Hematopoietic multipotent progenitor cell treated with erythropoietin and hydrocortisone succinate and interleukin-3 and kit ligand, for 17 days (in vitro differentiated cells): ENCODE measurements at regions not wholly inside any gene's neighbourhood (a gene's known extent, or its start where the extent isn't known, plus 50 kb on each side); places are given as distances from the start of the nearest gene placed in this dataset.
"Not testable (repeated sequence)": the region's sequence is repeated elsewhere in the genome, so short reads cannot be mapped to it uniquely, and the experiment has no call there.

Experiments used
- DNase-seq: peaks from one replicate; pipeline ENCODE4 v3.0.0-alpha.2; 2015; ENCODE audit warnings: low spot score

DNA sequence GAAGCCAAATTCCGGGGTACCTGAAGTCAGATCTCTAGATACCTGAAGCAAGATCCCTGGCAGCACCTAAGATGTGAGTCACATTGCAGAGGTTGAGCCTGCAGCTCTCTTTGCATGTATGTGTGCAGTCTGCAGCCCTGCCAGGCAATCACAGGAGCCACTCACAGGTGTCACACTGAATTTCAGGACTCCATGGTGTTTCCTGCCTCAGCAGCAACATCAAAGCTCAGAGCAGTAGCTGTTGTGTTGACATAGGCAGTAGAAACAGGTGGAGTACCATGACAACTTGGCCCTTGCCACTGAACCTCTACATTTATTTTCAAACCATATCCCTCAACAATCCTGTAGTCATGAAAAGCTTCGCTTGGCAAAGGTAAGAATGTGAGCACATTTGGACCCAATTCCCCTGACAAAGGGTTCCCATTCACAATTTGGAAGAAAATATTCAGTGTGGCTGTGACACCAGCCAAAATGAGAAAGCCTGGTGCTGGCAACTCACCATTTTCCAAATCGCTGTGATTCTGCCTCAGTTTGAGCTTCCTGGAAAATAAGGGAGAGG is 419.8 kb upstream of the NFIA start:
- DNase-seq, result no peak

DNA sequence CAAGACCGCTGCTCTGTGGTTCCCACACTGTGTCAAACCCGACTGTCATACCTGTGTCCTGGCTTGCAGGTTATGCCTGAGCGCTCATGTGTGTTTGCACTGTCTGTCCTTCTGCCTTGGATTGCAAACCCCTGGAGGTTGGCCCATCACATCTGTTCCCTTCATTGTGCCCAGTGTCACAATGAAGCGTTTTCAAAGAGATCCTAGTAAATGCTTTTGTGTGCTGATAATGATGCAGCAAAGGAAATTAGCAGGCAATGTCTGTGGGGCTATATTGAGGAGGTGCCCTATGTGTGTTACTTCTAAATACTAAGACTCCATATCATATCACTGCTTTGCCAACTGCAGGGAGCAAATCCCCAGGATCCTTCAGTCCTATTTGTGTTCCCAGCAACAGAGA is 424.4 kb upstream of the NFIA start:
- no peak for DNase-seq

DNA sequence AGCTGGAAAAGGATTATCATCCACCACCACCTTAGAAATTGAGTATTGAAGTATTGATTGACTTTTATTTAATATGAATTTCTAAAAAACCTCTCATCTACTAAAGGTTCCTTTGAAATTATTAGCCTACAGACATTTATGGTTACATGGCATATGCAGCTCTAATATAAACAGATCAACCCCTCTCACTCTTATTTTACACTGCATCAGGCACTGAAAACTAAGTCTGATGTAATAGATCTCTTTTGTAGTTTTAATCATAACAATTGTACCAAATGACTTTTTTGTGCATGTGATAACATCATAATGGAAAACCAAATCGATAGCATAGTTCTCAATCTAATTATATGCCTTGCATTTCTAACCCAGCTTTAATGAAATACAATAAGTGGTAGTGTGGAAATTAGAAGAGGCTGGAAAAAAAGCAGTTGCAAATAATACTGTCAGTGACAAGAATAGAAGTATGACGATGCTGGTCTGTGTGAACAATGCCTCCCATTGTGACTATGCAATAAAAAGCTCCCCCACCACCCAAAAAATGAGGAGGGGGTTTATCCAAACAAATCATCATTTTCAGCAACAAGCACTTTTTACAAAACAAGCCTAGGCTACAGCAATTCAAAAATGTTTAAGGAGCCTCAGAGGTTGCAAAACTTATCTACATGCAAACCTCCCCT is 426.5 kb upstream of the NFIA start:
- DNase-seq, result no peak

DNA sequence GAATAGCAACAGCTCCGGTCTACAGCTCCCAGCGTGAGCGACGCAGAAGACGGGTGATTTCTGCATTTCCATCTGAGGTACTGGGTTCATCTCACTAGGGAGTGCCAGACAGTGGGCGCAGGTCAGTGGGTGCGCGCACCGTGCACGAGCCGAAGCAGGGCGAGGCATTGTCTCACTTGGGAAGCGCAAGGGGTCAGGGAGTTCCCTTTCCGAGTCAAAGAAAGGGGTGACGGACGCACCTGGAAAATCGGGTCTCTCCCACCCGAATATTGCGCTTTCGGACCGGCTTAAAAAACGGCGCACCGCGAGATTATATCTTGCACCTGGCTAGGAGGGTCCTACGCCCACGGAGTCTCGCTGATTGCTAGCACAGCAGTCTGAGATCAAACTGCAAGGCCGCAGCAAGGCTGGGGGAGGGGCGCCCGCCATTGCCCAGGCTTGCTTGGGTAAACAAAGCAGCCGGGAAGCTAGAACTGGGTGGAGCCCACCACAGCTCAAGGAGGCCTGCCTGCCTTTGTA is 442.3 kb upstream of the NFIA start:
- not testable (repeated sequence) for DNase-seq

DNA sequence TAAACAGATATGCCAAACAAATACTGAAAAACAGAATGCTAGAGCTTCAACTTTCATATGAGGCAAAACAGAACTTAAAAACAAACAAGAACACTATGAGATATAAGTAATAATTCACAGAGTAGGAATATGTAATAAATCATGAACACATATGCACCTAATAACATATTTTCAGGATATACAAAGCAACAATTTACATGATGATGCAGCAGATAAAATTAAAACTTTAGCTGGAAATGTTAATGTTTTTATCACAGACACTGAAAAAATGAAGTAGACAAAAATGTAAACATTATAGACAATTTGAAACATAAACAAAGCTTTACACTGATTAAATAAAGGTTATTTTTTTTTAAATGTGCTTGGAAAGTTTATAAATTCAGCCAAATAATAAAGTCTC is 443.1 kb upstream of the NFIA start:
- no peak for DNase-seq

DNA sequence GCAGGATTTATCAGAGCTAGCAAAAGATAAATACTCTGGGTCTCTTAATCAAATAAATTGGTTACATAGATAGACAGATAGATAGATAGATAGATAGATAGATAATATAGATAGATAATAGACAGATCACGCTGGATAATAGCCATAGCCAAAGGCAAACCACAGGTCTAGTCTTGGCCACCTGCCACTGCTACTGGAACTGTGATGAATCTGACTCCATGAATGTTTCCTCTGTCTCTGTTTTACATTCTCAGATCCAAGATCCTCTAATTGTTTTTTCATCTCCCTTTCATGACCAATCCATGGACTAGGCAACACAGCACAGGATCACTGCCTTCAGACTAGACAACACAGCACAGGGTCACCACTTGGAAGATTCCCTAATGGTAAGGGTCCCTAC is 444.7 kb upstream of the NFIA start:
- DNase-seq, result no peak

DNA sequence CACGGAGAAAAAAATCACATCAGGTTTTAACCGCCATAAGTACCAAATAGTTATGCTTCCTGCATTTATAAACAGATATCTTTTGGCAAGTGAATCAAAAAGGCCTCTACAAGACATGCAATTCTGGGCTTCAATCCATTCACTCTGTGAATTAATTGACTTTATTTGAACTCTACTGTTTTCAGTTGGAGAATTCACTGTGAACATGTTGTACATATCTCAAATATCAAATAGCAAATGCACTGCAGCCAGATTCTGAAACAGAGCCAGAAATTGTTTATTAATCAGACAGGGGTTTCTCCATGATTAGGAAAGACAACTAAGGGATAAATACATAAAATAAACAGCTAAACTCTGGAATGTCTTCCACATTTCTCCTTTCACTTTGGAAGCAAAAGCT is 445.4 kb upstream of the NFIA start:
- DNase-seq, result no peak

DNA sequence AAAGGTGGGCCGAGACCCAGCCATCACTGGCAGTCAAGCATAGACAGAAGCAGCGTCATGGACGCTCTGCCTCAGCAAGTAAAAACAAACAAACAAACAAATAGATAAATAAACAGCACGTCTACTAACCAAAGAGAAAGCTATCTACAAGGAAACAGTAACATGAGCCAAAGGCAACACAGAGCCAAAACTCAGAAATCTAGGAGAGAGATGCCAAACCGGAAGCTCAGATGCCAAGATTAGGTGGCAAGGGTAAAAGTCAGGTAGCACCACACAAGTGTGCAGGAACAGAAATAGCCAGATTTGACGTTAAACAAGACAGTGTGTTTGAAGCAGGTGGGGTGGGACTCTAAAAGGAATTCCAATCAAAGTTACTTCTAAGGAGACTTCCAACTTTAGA is 448.3 kb upstream of the NFIA start:
- DNase-seq, result no peak

DNA sequence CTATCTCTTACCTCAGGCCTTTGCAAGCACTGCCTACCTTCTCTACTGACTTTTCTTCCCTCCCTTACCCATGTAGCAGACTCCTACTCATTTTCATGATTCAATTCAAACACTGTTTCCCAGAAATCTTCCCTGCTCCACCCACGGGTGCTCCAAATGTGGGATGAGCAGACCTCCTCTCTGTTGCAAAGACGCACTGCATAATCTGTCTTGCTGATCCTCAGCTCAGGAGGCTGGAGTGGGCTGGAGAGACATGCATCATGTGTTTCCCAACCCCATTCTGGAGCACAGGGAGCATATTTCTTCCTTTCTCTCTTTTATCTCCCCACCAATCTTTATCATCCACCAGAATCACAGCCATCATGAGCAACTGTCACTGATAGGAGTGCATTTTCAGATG is 459.9 kb upstream of the NFIA start:
- DNase-seq, result no peak

DNA sequence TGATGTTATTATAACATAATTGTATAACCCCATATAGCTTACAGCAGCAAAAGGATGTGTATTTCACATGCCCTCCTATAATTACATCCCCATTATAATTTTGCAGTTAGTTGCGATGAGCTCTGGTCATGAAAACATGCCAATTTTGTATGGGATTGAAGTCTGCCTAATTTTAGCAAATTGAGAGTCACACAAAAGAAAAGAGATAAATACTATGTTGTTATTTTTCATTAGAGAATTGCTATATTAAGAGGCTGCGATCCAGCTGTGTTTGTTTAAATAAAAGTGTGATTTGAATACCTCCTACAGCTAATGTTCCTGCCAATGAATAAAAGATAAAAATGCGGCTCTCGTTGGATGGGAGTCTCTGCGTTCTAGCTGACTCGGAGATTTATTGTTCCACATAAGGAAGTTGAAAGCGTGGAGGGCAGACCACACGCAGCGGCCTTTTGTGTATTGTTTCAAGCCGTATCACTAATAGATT is 461.0 kb upstream of the NFIA start:
- no peak for DNase-seq

DNA sequence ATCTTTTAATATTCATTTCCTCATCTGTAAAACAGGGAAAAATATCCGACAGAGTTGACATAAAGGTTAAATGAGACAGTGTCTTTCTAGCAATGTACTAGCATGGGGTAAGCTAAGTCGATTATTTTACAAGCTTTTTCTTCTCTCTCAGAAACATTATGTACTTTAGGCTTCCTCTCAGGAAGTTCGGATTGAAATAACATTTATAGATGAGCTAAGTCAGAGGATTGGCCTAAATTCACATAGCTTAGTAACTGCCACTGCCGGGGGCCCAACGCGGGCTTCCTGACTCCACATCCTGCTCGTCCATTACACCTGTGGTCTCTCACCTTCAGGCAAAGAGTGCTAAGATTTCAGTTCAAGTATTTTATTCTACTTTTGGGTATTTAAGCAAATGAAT is 462.3 kb upstream of the NFIA start:
- DNase-seq, result no peak

DNA sequence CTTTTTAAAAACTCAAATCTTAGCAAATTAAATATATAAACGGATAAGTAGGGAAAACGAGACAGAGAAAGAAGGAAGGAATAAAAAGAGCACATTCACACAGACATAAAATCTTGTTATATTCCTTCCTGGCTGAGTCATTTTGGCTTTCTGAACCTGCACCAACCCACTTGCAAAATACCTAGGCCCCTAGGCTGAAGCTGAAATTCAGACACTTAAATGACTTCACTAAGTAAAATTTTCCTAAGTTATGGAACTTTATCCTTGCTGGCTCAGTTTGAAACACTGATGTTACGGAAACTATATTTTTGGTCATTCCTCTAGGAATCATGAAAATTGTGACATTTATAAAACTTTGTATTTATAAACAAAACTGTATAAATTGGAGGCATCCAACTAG is 462.8 kb upstream of the NFIA start:
- no peak for DNase-seq

DNA sequence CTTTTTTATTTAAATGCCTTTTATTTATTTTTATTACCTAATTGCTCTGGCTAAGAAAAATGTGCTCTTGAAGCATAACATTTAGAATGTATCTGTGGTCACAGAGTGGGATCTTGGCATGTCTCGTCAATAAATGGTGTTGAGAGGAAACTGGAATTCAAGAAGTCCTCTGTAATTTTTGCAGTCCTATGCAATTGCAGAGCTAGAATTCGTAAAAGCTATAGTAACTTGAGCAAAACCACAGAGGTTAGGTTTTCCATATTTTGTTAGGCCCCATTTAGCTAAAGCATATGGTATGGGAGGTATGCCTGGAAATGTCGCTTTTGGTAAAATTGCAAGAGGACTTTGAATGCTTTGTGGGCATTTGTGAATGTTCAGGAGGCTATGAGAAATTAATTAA is 466.7 kb upstream of the NFIA start:
- no peak for DNase-seq

DNA sequence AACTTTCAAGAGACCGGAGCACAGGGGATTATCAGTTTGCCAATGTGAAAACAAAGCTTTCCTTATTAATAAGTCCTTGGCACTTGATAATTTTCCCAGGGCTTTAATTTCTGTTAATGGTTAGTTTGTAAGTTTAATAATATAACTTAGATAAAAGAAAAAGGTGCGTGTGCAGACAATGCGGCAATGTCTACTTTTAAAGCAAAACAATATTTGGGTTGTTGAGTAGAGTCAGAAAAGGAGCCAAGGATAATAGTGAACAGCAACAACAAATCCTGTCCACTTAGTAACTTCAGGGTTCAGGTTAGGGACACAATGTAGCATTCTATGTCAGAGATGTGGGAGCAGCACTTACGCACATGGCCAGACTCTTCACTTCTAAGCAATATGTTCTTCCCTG is 469.6 kb upstream of the NFIA start:
- no peak for DNase-seq

DNA sequence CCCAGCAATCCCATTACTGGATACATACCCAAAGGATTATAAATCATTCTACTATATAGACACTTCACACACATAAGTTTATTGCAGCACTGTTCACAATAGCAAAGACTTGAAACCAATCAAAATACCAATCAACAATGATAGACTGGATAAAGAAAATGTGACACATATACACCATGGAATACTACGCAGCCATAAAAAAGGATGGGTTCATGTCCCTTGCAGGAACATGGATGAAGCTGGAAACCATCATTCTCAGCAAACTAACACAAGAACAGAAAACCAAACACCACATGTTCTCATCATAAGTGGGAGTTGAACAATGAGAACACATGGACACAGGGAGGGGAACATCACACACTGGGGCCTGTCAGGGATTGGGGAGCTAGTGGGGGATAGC is 475.4 kb upstream of the NFIA start:
- not testable (repeated sequence) for DNase-seq

DNA sequence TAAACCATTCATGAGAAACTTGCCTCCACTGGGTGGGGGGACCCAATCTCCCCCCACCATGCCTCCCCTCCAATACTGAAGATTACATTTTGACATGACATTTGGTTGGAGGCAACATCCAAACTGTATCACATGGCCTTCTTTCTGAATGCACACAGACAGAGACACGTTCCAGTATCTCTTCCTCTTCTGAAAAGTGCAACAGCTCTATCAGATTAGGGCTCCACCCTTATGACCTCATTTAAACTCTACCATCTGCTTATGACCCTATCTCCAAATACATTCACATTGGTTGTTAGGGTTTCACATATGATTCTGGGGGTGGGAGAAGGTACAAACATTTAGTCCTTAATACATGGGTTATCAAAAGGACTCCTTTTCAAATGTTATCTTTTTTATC is 481.8 kb upstream of the NFIA start:
- no peak for DNase-seq

DNA sequence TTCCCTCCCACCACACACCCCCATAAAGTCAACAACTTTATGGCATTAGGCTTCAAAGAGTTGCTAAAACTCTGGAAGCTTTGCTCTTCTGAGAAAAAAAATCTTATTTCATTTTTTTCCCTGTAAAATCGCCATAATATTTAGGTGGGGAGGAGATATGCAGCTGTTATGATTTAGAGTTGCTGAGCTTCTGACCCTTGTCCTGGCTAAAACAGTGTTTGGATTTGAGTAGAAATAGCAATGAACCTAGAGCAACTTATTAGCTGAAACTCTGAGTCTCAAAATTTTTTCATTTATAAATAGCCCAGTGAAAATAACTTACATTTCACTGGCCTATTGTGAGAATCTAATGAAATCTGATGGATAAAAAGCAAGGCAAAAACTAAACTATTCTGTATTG is 482.8 kb upstream of the NFIA start:
- no peak for DNase-seq

DNA sequence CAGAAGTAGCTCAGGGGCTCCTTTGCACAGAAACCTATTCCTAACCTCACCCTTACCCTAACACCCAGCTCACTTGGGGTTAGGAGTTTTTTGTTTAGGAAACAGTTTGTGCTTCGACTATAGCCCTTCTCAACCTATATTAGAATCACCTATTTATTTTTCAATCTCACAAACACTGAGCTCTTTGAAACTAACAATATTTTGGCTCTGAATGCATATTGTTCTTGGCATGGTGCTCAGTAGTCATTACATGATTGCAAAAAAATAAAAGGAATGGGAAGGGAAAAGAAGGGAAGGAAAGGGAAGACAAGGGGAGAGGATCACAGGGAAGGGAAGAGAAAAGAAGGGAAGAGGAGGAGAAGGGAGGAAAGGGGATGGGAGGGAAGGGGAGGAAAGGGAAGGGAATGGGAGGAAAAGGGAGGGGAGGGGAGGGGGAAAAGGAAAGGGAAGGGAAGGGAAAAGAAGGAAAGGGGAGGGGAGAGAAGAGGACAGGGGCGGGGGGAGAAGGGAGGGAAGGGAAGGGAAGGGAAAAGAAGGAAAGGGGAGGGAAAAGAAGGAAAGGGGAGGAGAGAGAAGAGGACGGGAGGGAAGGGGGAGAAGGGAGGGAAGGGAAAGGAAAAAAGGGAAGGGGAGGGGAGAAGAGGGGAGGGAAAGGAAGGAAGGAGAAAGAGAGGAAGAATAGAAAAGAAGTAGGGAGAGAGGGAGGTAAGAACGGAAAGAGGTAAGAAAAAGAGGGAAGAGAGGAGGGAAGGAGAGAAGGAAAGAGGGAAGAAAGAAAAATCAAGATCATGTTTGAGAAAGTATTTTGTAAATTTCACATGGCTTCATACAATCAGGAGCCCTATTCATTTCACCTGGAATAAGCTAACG is 484.1 kb upstream of the NFIA start:
- no peak for DNase-seq

DNA sequence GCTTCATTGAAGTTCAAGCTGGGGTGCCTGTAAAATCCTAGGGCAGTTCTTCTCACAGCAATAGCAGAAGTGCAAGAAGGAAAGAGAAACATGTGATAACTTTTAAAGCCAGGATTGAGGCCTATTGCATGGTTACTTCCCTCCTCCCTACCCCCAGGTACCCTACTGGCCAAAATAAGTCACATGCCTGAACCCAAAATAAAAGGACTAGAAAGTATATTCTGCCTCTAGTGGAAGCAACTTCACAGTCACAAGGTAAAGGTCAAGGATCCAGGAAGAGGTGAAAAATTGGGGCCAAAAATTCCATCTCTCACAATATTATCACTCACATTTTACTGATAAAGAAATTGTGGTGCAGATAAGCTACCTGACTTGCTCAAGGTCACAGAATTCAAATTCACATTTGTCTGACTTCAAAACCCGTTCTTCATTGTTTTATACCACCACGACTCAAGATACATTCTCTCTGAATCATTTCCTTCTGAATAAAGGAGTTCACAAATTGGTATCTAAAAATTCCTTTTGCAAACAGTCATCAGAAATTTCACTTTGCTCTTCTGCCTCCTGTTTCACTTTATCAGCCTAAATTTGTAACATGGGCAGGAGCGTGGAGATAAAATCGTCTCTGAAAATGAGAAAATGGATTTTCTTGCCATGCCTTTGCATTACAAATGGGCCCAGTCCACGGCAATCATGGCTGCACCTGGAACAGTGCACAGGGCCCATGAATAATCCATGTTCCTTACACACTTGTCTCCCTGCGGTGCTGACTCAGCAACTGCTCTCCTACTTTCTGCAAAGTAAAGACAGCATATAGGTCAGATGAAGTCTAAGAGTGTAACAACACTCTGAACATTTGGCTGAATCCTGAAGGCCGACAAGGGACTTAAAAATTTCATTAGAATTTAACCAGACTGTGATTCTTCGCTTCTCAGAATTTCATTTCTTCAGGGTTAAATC is 485.3 kb upstream of the NFIA start:
- DNase-seq, result no peak

DNA sequence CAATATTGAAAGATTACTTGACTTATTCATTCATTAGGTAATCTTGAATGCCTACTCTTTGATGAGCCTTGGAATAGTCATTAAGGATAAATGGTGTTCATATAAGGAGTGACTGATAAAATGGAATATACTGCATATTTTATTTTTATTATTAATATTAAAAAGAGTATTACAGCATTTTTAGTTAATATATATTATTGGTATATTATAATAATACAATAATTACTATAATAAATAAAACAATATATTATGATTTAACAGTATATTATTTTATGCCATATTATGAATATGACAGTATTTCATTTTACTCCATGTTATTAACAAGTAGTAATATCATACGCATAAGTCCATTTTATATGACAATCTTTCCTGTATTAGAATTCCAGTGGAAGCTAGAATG is 490.8 kb upstream of the NFIA start:
- DNase-seq, result no peak

DNA sequence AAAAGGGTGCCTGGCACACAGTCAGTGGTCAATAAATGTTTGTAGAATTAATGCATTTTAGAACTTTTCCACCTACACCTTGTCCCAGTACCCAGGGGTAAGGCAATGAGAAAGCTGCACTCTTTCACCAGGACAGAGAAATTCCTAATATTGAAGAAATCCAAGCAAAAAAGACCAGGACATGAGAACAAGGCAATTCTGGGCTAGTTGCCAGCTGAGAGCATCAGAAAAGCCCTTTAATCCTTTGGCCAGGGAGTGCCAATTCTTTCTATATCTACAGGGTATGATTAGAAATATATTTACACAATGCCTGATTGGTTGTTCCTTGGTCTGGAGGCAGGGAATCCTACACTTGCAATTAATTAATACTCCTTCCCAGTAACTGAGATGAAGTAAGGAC is 492.4 kb upstream of the NFIA start:
- DNase-seq, result no peak
